Right atrium auricular region (tissue), 2 donors: ENCODE measurements at regions not wholly inside any gene's neighbourhood (a gene's known extent, or its start where the extent isn't known, plus 50 kb on each side); places are given as distances from the start of the nearest gene placed in this dataset.

ENCODE experiments used
- DNase-seq: peaks from one replicate; pipeline ENCODE4 v3.0.0-alpha.2; 2019; ENCODE audit warnings: low spot score
- H3K27ac ChIP-seq, 2 donors: fragments of 200-600 bp; sonication (generic); 1 replicate in 1 of 2; 2 replicates in 1 of 2; pipeline ENCODE4 v1.5.1; 2016 to 2019
- H3K27me3 ChIP-seq, 2 donors: fragments of 200-600 bp; sonication (generic); one replicate each; pipeline versions ENCODE4 v1.5.1 to v1.6.0; 2017 to 2019
- H3K36me3 ChIP-seq: fragments of 200-600 bp; sonication (generic); one replicate; pipeline ENCODE4 v1.5.1; 2016
- H3K4me1 ChIP-seq, 2 donors: fragments of 200-600 bp; sonication (generic); one replicate each; pipeline versions ENCODE4 v1.5.1 to v1.6.0; 2017 to 2019
- H3K4me3 ChIP-seq, 2 donors: fragments of 200-600 bp; sonication (generic); 1 replicate in 1 of 2; 2 replicates in 1 of 2; pipeline ENCODE4 v1.5.1; 2017 to 2019; ENCODE audit warnings: mild to moderate bottlenecking in 1 of 2, moderate library complexity in 1 of 2
- H3K9me3 ChIP-seq, 2 donors: fragments of 200-600 bp; sonication (generic); one replicate each; pipeline ENCODE4 v1.5.1; 2019
- CTCF ChIP-seq, 2 donors: fragments of 200-600 bp; sonication (generic); IDR thresholded peaks; one replicate each; pipeline ENCODE4 v1.5.1; 2019; ENCODE audit warnings: antibody characterized with exemption in 2 of 2

- no peaks in the 10 kb centered on the region for H3K36me3 ChIP-seq
- peak; percentile 54 to 85 for TF ChIP-seq CTCF (IDR thresholded peaks at IDR 0.05)
- peak overlapping the region; percentile 22 to 51 for H3K4me3 ChIP-seq
- peaks cover 0 to 13% of the 10 kb centered on the region in 2 donors for H3K4me1 ChIP-seq
- H3K27me3 ChIP-seq: no peaks in the 10 kb centered on the region
- DNase-seq: peak; percentile 86
- H3K27ac ChIP-seq: peak overlapping the region; percentile 28 to 49
- H3K9me3 ChIP-seq: no peaks in the 10 kb centered on the region
Observed at GRCh38 chr6:108782179-108783041, 65.8 kb upstream of the ARMC2 start.

- peaks cover 0 to 13% of the 10 kb centered on the region in 2 donors for H3K4me1 ChIP-seq
- H3K27ac ChIP-seq: no peak overlapping the region
- no peak overlapping the region for H3K4me3 ChIP-seq
- H3K36me3 ChIP-seq: no peaks in the 10 kb centered on the region
- no peak for TF ChIP-seq CTCF (IDR thresholded peaks at IDR 0.05)
- H3K9me3 ChIP-seq: peaks cover 0 to 8% of the 10 kb centered on the region in 2 donors
- DNase-seq: no peak
- H3K27me3 ChIP-seq: no peaks in the 10 kb centered on the region
Observed at GRCh38 chr6:108785653-108786052, 62.6 kb upstream of the ARMC2 start.

GRCh38 chr6:108788416-108788815 is 59.8 kb upstream of the ARMC2 start:
- Histone ChIP-seq H3K4me3 (no peak overlapping the region), H3K27ac (no peak overlapping the region), H3K27me3 (no peaks in the 10 kb centered on the region), H3K9me3 (peaks cover 0 to 8% of the 10 kb centered on the region in 2 donors), H3K4me1 (no peaks in the 10 kb centered on the region), H3K36me3 (no peaks in the 10 kb centered on the region)
- no peak for TF ChIP-seq CTCF (IDR thresholded peaks at IDR 0.05)
- no peak for DNase-seq

- TF ChIP-seq CTCF (IDR thresholded peaks at IDR 0.05): no peak
- no peak for DNase-seq
- H3K27me3 ChIP-seq: no peaks in the 10 kb centered on the region
- H3K27ac ChIP-seq: no peak overlapping the region
- H3K4me1 ChIP-seq: no peaks in the 10 kb centered on the region
- no peak overlapping the region for H3K4me3 ChIP-seq
- H3K9me3 ChIP-seq: peaks cover 0 to 8% of the 10 kb centered on the region in 2 donors
- H3K36me3 ChIP-seq: no peaks in the 10 kb centered on the region
Observed at GRCh38 chr6:108789475-108789874, 58.7 kb upstream of the ARMC2 start.

GRCh38 chr6:108791700-108792099 is 56.5 kb upstream of the ARMC2 start:
- no peaks in the 10 kb centered on the region for H3K27me3 ChIP-seq
- no peak for TF ChIP-seq CTCF (IDR thresholded peaks at IDR 0.05)
- no peak for DNase-seq
- no peaks in the 10 kb centered on the region for H3K4me1 ChIP-seq
- H3K9me3 ChIP-seq: peaks cover 0 to 8% of the 10 kb centered on the region in 2 donors
- H3K27ac ChIP-seq: no peak overlapping the region
- no peaks in the 10 kb centered on the region for H3K36me3 ChIP-seq
- H3K4me3 ChIP-seq: no peak overlapping the region
